Astrocyte (in vitro differentiated cells and primary cell): ENCODE measurements at regions not wholly inside any gene's neighbourhood (a gene's known extent, or its start where the extent isn't known, plus 50 kb on each side); places are given as distances from the start of the nearest gene placed in this dataset.

Source experiments
- DNase-seq: peaks from one replicate; pipeline ENCODE4 v3.0.0-alpha.2; 2010; ENCODE audit warnings: low read depth
- FAIRE-seq: peaks from 2 replicates; lab custom pipeline; 2011; peaks lifted over from hg19 to GRCh38; lab: Jason Lieb, UNC
- H2AFZ ChIP-seq: 2 replicates; pipeline ENCODE4 v1.6.0; 2012; ENCODE audit warnings: low read depth, low read length, inconsistent platforms
- H3K27ac ChIP-seq: 2 replicates; pipeline ENCODE4 v1.5.1; 2011; ENCODE audit warnings: low read depth, low read length, inconsistent platforms
- H3K27me3 ChIP-seq: 2 replicates; pipeline ENCODE4 v1.6.0; 2011; ENCODE audit warnings: low read length, inconsistent platforms; ENCODE audit not compliant: insufficient read depth
- H3K36me3 ChIP-seq: 2 replicates; pipeline ENCODE4 v1.5.1; 2011; ENCODE audit warnings: low read length, inconsistent platforms; ENCODE audit not compliant: insufficient read depth
- H3K4me1 ChIP-seq: 2 replicates; pipeline ENCODE4 v1.5.1; 2011; ENCODE audit warnings: low read length, inconsistent platforms; ENCODE audit not compliant: insufficient read depth
- H3K4me2 ChIP-seq: 2 replicates; pipeline ENCODE4 v1.6.0; 2012; ENCODE audit warnings: low read length, inconsistent platforms
- H3K4me3 ChIP-seq: 2 replicates; pipeline ENCODE4 v1.5.1; 2011; ENCODE audit warnings: low read depth, mild to moderate bottlenecking, low read length, inconsistent platforms; ENCODE audit not compliant: insufficient read depth
- H3K79me2 ChIP-seq: 2 replicates; pipeline ENCODE4 v1.6.0; 2012; ENCODE audit warnings: mild to moderate bottlenecking, low read length, inconsistent platforms; ENCODE audit not compliant: insufficient read depth
- H3K9ac ChIP-seq: 2 replicates; pipeline ENCODE4 v1.6.0; 2012; ENCODE audit warnings: mild to moderate bottlenecking, low read length, inconsistent platforms
- H3K9me3 ChIP-seq: 2 replicates; pipeline ENCODE4 v1.5.1; 2012; ENCODE audit warnings: low read depth, mild to moderate bottlenecking, low read length, inconsistent platforms; ENCODE audit not compliant: insufficient read depth
- H4K20me1 ChIP-seq: 2 replicates; pipeline ENCODE4 v1.6.0; 2012; ENCODE audit warnings: low read length, inconsistent platforms; ENCODE audit not compliant: insufficient read depth
- H3K27ac Mint-ChIP-seq: one replicate; pipeline ENCODE4 v1.8.0; 2021; ENCODE audit warnings: mild to moderate bottlenecking, mixed read lengths; ENCODE audit not compliant: unreplicated experiment
- H3K27me3 Mint-ChIP-seq: one replicate; pipeline ENCODE4 v1.8.0; 2021; ENCODE audit warnings: low read depth, mixed read lengths; ENCODE audit not compliant: unreplicated experiment
- H3K36me3 Mint-ChIP-seq: one replicate; pipeline ENCODE4 v1.8.0; 2021; ENCODE audit warnings: low read depth, mixed read lengths; ENCODE audit not compliant: unreplicated experiment
- H3K4me1 Mint-ChIP-seq: one replicate; pipeline ENCODE4 v1.8.0; 2021; ENCODE audit warnings: low read depth, mixed read lengths; ENCODE audit not compliant: unreplicated experiment
- H3K4me3 Mint-ChIP-seq: one replicate; pipeline ENCODE4 v1.8.0; 2021; ENCODE audit warnings: mild to moderate bottlenecking, moderate library complexity, mixed read lengths; ENCODE audit not compliant: unreplicated experiment
- H3K9me3 Mint-ChIP-seq: one replicate; pipeline ENCODE4 v1.8.0; 2021; ENCODE audit warnings: mild to moderate bottlenecking, mixed read lengths; ENCODE audit not compliant: unreplicated experiment
- CTCF ChIP-seq: IDR thresholded peaks from 2 replicates; pipeline ENCODE4 v1.5.1; 2011; ENCODE audit warnings: low read depth, mild to moderate bottlenecking, inconsistent platforms, low read length, moderate library complexity; ENCODE audit not compliant: insufficient read depth
- EZH2 ChIP-seq: IDR thresholded peaks from 2 replicates; pipeline ENCODE4 v1.6.1; 2012; ENCODE audit warnings: mild to moderate bottlenecking, low read length, inconsistent platforms; ENCODE audit not compliant: insufficient read depth

- H3K79me2 ChIP-seq, result no peaks in the 10 kb centered on the region
- no peaks in the 10 kb centered on the region for H3K9me3 Mint-ChIP-seq
- H3K9me3 ChIP-seq, result no peaks in the 10 kb centered on the region
- no peak for DNase-seq
- H3K27me3 ChIP-seq, result no peaks in the 10 kb centered on the region
- no peak overlapping the region for H3K4me2 ChIP-seq
- no peaks in the 10 kb centered on the region for H3K27me3 Mint-ChIP-seq
- H3K4me1 ChIP-seq, result no peaks in the 10 kb centered on the region
- H4K20me1 ChIP-seq, result no peaks in the 10 kb centered on the region
- no peak overlapping the region for H3K4me3 Mint-ChIP-seq
- H2AFZ ChIP-seq, result no peak overlapping the region
- H3K4me3 ChIP-seq, result no peak overlapping the region
- FAIRE-seq, result no peak
- no peaks in the 10 kb centered on the region for H3K36me3 Mint-ChIP-seq
- no peak overlapping the region for H3K27ac ChIP-seq
- TF ChIP-seq CTCF (no peak), EZH2 (no peak)
- H3K27ac Mint-ChIP-seq, result no peak overlapping the region
- H3K36me3 ChIP-seq, result no peaks in the 10 kb centered on the region
- H3K4me1 Mint-ChIP-seq, result no peaks in the 10 kb centered on the region
- H3K9ac ChIP-seq, result no peak overlapping the region
These were observed 1124.7 kb upstream of the MIR17HG start for GRCh38 chr13:90222758-90223157.

- Mint-ChIP-seq H3K27ac (no peak overlapping the region), H3K36me3 (no peaks in the 10 kb centered on the region), H3K27me3 (no peaks in the 10 kb centered on the region), H3K4me3 (peak overlapping the region; percentile 30), H3K4me1 (no peaks in the 10 kb centered on the region), H3K9me3 (peaks cover 3% of the 10 kb centered on the region)
- H3K9me3 ChIP-seq, result peaks cover 3% of the 10 kb centered on the region
- H3K79me2 ChIP-seq, result no peaks in the 10 kb centered on the region
- no peaks in the 10 kb centered on the region for H3K27me3 ChIP-seq
- H3K4me1 ChIP-seq, result no peaks in the 10 kb centered on the region
- FAIRE-seq (no peak), DNase-seq (no peak)
- no peaks in the 10 kb centered on the region for H3K36me3 ChIP-seq
- H4K20me1 ChIP-seq, result no peaks in the 10 kb centered on the region
- H3K27ac ChIP-seq, result no peak overlapping the region
- TF ChIP-seq CTCF, result no peak
- no peak for TF ChIP-seq EZH2
- no peak overlapping the region for H3K4me3 ChIP-seq
- no peak overlapping the region for H3K4me2 ChIP-seq
- no peak overlapping the region for H3K9ac ChIP-seq
- H2AFZ ChIP-seq, result no peak overlapping the region
These were observed 1117.2 kb upstream of the MIR17HG start for GRCh38 chr13:90230311-90230710.

GRCh38 chr13:90232291-90232690 is 1115.2 kb upstream of the MIR17HG start:
- FAIRE-seq, result no peak
- Mint-ChIP-seq H3K27ac (no peak overlapping the region), H3K4me3 (no peak overlapping the region), H3K4me1 (no peaks in the 10 kb centered on the region), H3K36me3 (no peaks in the 10 kb centered on the region), H3K27me3 (no peaks in the 10 kb centered on the region), H3K9me3 (peaks cover 3% of the 10 kb centered on the region)
- DNase-seq, result no peak
- Histone ChIP-seq H3K4me1 (no peaks in the 10 kb centered on the region), H3K9me3 (peaks cover 3% of the 10 kb centered on the region), H2AFZ (no peak overlapping the region), H3K4me2 (no peak overlapping the region), H3K27me3 (no peaks in the 10 kb centered on the region), H4K20me1 (no peaks in the 10 kb centered on the region), H3K27ac (no peak overlapping the region), H3K79me2 (no peaks in the 10 kb centered on the region), H3K9ac (no peak overlapping the region), H3K36me3 (no peaks in the 10 kb centered on the region), H3K4me3 (no peak overlapping the region)
- no peak for TF ChIP-seq EZH2
- TF ChIP-seq CTCF, result no peak
